IPS-15b (cell line): ENCODE measurements at regions not wholly inside any gene's neighbourhood (a gene's known extent, or its start where the extent isn't known, plus 50 kb on each side); places are given as distances from the start of the nearest gene placed in this dataset.
"Not testable (repeated sequence)": the region's sequence is repeated elsewhere in the genome, so short reads cannot be mapped to it uniquely, and the experiment has no call there.

ENCODE experiments used
- H3K27me3 ChIP-seq: one replicate; pipeline ENCODE4 v1.6.1; 2013; ENCODE audit warnings: low read length; ENCODE audit not compliant: control insufficient read depth, insufficient read depth
- H3K36me3 ChIP-seq: one replicate; pipeline ENCODE4 v1.6.1; 2013; ENCODE audit warnings: low read length; ENCODE audit not compliant: control insufficient read depth, insufficient read depth
- H3K4me1 ChIP-seq: one replicate; pipeline ENCODE4 v1.6.1; 2013; ENCODE audit warnings: mild to moderate bottlenecking, low read length; ENCODE audit not compliant: control insufficient read depth, insufficient read depth
- H3K4me3 ChIP-seq: one replicate; pipeline ENCODE4 v1.5.1; 2013; ENCODE audit warnings: low read depth, low read length
- H3K9ac ChIP-seq: one replicate; pipeline ENCODE4 v1.6.1; 2013; ENCODE audit warnings: low read depth, mild to moderate bottlenecking, low read length
- H3K9me3 ChIP-seq: one replicate; pipeline ENCODE4 v1.6.1; 2013; ENCODE audit warnings: mild to moderate bottlenecking, low read length; ENCODE audit not compliant: control insufficient read depth, insufficient read depth

GRCh38 chr1:68815632-68816031 is 318.8 kb upstream of the DEPDC1 start:
- H3K9me3 ChIP-seq: no peaks in the 10 kb centered on the region
- H3K36me3 ChIP-seq: no peaks in the 10 kb centered on the region
- no peak overlapping the region for H3K9ac ChIP-seq
- H3K4me3 ChIP-seq: no peak overlapping the region
- no peaks in the 10 kb centered on the region for H3K27me3 ChIP-seq
- H3K4me1 ChIP-seq: no peaks in the 10 kb centered on the region

GRCh38 chr1:68817505-68818210 is 320.8 kb upstream of the DEPDC1 start:
- H3K27me3 ChIP-seq, H3K4me3 ChIP-seq, H3K9ac ChIP-seq, H3K4me1 ChIP-seq, H3K9me3 ChIP-seq, H3K36me3 ChIP-seq: not testable (repeated sequence)

- H3K9me3 ChIP-seq: no peaks in the 10 kb centered on the region
- H3K4me1 ChIP-seq: no peaks in the 10 kb centered on the region
- H3K4me3 ChIP-seq: no peak overlapping the region
- no peaks in the 10 kb centered on the region for H3K27me3 ChIP-seq
- no peak overlapping the region for H3K9ac ChIP-seq
- no peaks in the 10 kb centered on the region for H3K36me3 ChIP-seq
These were observed 322.4 kb upstream of the DEPDC1 start for GRCh38 chr1:68819190-68819829.

GRCh38 chr1:68820151-68820550 is 323.3 kb upstream of the DEPDC1 start:
- H3K27me3 ChIP-seq: no peaks in the 10 kb centered on the region
- H3K9me3 ChIP-seq: no peaks in the 10 kb centered on the region

GRCh38 chr1:68826836-68827235 is 330.0 kb upstream of the DEPDC1 start:
- Histone ChIP-seq H3K9me3 (no peaks in the 10 kb centered on the region), H3K4me1 (no peaks in the 10 kb centered on the region), H3K36me3 (no peaks in the 10 kb centered on the region), H3K9ac (no peak overlapping the region), H3K4me3 (no peak overlapping the region), H3K27me3 (no peaks in the 10 kb centered on the region)

More at GRCh38 chr1:68820151-68820550, 323.3 kb upstream of the DEPDC1 start:
- H3K4me1 ChIP-seq: no peaks in the 10 kb centered on the region
- no peak overlapping the region for H3K4me3 ChIP-seq
- H3K9ac ChIP-seq: no peak overlapping the region
- no peaks in the 10 kb centered on the region for H3K36me3 ChIP-seq

GRCh38 chr1:68827261-68827660 is 330.4 kb upstream of the DEPDC1 start:
- no peaks in the 10 kb centered on the region for H3K9me3 ChIP-seq
- no peak overlapping the region for H3K9ac ChIP-seq
- no peaks in the 10 kb centered on the region for H3K4me1 ChIP-seq
- H3K4me3 ChIP-seq: no peak overlapping the region
- no peaks in the 10 kb centered on the region for H3K27me3 ChIP-seq
- H3K36me3 ChIP-seq: no peaks in the 10 kb centered on the region

- Histone ChIP-seq H3K27me3 (no peaks in the 10 kb centered on the region), H3K9ac (no peak overlapping the region), H3K4me1 (no peaks in the 10 kb centered on the region), H3K4me3 (no peak overlapping the region), H3K36me3 (no peaks in the 10 kb centered on the region), H3K9me3 (no peaks in the 10 kb centered on the region)
These were observed 331.1 kb upstream of the DEPDC1 start for GRCh38 chr1:68828013-68828412.

- H3K27me3 ChIP-seq: no peaks in the 10 kb centered on the region
- no peaks in the 10 kb centered on the region for H3K4me1 ChIP-seq
- H3K4me3 ChIP-seq: no peak overlapping the region
- no peak overlapping the region for H3K9ac ChIP-seq
- no peaks in the 10 kb centered on the region for H3K36me3 ChIP-seq
- H3K9me3 ChIP-seq: no peaks in the 10 kb centered on the region
These were observed 334.4 kb upstream of the DEPDC1 start for GRCh38 chr1:68831281-68831680.

GRCh38 chr1:68848017-68848416 is 351.1 kb upstream of the DEPDC1 start:
- no peaks in the 10 kb centered on the region for H3K9me3 ChIP-seq
- H3K27me3 ChIP-seq: no peaks in the 10 kb centered on the region
- no peak overlapping the region for H3K4me3 ChIP-seq
- H3K36me3 ChIP-seq: no peaks in the 10 kb centered on the region
- H3K9ac ChIP-seq: no peak overlapping the region
- H3K4me1 ChIP-seq: no peaks in the 10 kb centered on the region

- H3K9me3 ChIP-seq: no peaks in the 10 kb centered on the region
- H3K4me1 ChIP-seq: no peaks in the 10 kb centered on the region
- no peaks in the 10 kb centered on the region for H3K27me3 ChIP-seq
- no peak overlapping the region for H3K9ac ChIP-seq
- no peak overlapping the region for H3K4me3 ChIP-seq
- no peaks in the 10 kb centered on the region for H3K36me3 ChIP-seq
These were observed 371.7 kb upstream of the DEPDC1 start for GRCh38 chr1:68868606-68869005.

- no peaks in the 10 kb centered on the region for H3K36me3 ChIP-seq
- no peaks in the 10 kb centered on the region for H3K4me1 ChIP-seq
- H3K9ac ChIP-seq: no peak overlapping the region
- no peak overlapping the region for H3K4me3 ChIP-seq
- no peaks in the 10 kb centered on the region for H3K27me3 ChIP-seq
- H3K9me3 ChIP-seq: no peaks in the 10 kb centered on the region
These were observed 376.3 kb upstream of the DEPDC1 start for GRCh38 chr1:68873144-68873543.
